CD4-positive, alpha-beta T cell (primary cell): ENCODE measurements at regions not wholly inside any gene's neighbourhood (a gene's known extent, or its start where the extent isn't known, plus 50 kb on each side); places are given as distances from the start of the nearest gene placed in this dataset.
"Not testable (repeated sequence)": the region's sequence is repeated elsewhere in the genome, so short reads cannot be mapped to it uniquely, and the experiment has no call there.

Experiments
- ATAC-seq: fragments of 200-7000 bp; cut with Tn5 transposase; one replicate; pipeline ENCODE4 v1.10.0; 2022; ENCODE audit warnings: mild to moderate bottlenecking; ENCODE audit not compliant: poor library complexity
- CTCF ChIA-PET: fragments of 350-600 bp; sonication (Branson Sonifier 250); formaldehyde crosslinking; loops from one replicate; lab custom pipeline; 2021; ENCODE audit warnings: antibody characterized with exemption, inconsistent platforms; lab: Charles Lee
- POLR2A ChIA-PET: fragments of 350-600 bp; sonication (Branson Sonifier 250); formaldehyde crosslinking; loops from one replicate; lab custom pipeline; 2021; ENCODE audit warnings: antibody characterized with exemption, inconsistent platforms; lab: Charles Lee
- DNase-seq, 14 experiments: peaks; one replicate each; pipeline ENCODE4 v3.0.0-alpha.2; 2013 to 2020; ENCODE audit warnings: mixed read lengths in 2 of 14
- H3K27ac ChIP-seq, 2 donors: one replicate each; pipeline versions ENCODE4 v1.5.1 to v1.7.0; 2013; ENCODE audit warnings: low read length in 2 of 2, low read depth in 1 of 2, mild to moderate bottlenecking in 1 of 2
- H3K27me3 ChIP-seq, 2 experiments: 1 replicate in 1 of 2; 2 replicates in 1 of 2; pipeline versions ENCODE4 v1.6.1 to v1.7.0; 2013; ENCODE audit warnings: low read length in 2 of 2, control low read depth in 1 of 2, mild to moderate bottlenecking in 1 of 2, moderate library complexity in 1 of 2; ENCODE audit not compliant: insufficient read depth in 2 of 2, control insufficient read depth in 1 of 2
- H3K36me3 ChIP-seq: one replicate; pipeline ENCODE4 v1.6.1; 2013; ENCODE audit warnings: low read length, control low read depth; ENCODE audit not compliant: insufficient read depth
- H3K4me1 ChIP-seq: one replicate; pipeline ENCODE4 v1.6.1; 2013; ENCODE audit warnings: low read length, control low read depth; ENCODE audit not compliant: insufficient read depth
- H3K4me3 ChIP-seq: one replicate; pipeline ENCODE4 v1.5.1; 2013; ENCODE audit warnings: mild to moderate bottlenecking, low read length, moderate library complexity
- H3K9me3 ChIP-seq, 2 experiments: 1 replicate in 1 of 2; 2 replicates in 1 of 2; pipeline versions ENCODE4 v1.6.1 to v1.7.0; 2013; ENCODE audit warnings: low read length in 2 of 2, mild to moderate bottlenecking in 2 of 2, control low read depth in 1 of 2, moderate library complexity in 1 of 2; ENCODE audit not compliant: control insufficient read depth in 1 of 2, insufficient read depth in 1 of 2
- H3K27ac Mint-ChIP-seq: one replicate; pipeline ENCODE4 v1.8.0; 2020; ENCODE audit warnings: mixed read lengths
- H3K27me3 Mint-ChIP-seq: one replicate; pipeline ENCODE4 v1.8.0; 2021; ENCODE audit warnings: mixed read lengths
- H3K36me3 Mint-ChIP-seq: one replicate; pipeline ENCODE4 v1.8.0; 2021; ENCODE audit warnings: low read depth, mixed read lengths
- H3K4me1 Mint-ChIP-seq: one replicate; pipeline ENCODE4 v1.8.0; 2021; ENCODE audit warnings: low read depth, mixed read lengths
- H3K4me3 Mint-ChIP-seq: one replicate; pipeline ENCODE4 v1.8.0; 2020; ENCODE audit warnings: mild to moderate bottlenecking, mixed read lengths
- H3K9me3 Mint-ChIP-seq: one replicate; pipeline ENCODE4 v1.8.0; 2020; ENCODE audit warnings: mixed read lengths
- intact Hi-C, 2 experiments: fragments of 100-400 bp; cut with DNase I in 1 of 2; cut with micrococcal nuclease in 1 of 2; formaldehyde crosslinking; loops; one replicate each; pipeline versions ENCODE4 v1.15.1 to v1.9.0; 2023 to 2025; cut with DNase I, micrococcal nuclease
- TF ChIP-seq, protein P1 (sequence below): fragments of 200-600 bp; IDR thresholded peaks from one replicate; pipeline ENCODE4 v1.8.0; 2022; ENCODE audit warnings: antibody characterized with exemption, mild to moderate bottlenecking

- CTCF ChIA-PET, ATAC-seq, H3K27ac ChIP-seq, H3K27me3 Mint-ChIP-seq, H3K4me3 ChIP-seq, intact Hi-C loops, H3K9me3 ChIP-seq, H3K36me3 Mint-ChIP-seq, H3K36me3 ChIP-seq, POLR2A ChIA-PET, H3K27me3 ChIP-seq, H3K9me3 Mint-ChIP-seq, DNase-seq, H3K4me1 ChIP-seq, H3K27ac Mint-ChIP-seq, H3K4me1 Mint-ChIP-seq, H3K4me3 Mint-ChIP-seq: not testable (repeated sequence)
Observed at GRCh38 chr13:68890101-68890500, 1217.5 kb upstream of the ATXN8OS start.

- CTCF ChIA-PET = no interaction called here
Observed at GRCh38 chr13:68888832-68889231, 1218.8 kb upstream of the ATXN8OS start.

DNA sequence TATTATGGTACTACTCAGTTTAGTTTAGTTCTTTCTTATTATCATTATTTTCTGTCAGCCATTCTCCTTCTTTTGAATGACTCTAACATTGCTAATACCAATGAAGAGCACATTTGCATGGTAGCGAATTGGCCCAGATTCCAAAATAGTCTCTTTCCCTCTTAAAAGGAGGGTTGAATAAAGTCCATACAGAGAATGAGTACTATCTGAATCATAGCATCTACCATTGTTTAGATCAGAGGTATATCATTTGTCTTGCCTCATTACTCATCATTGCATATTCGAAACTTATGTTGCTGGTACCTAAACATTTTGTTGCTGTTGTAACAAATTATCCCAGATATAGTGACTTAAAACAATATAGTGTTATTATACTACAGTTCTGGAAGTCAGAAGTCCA, 1235.3 kb upstream of the ATXN8OS start:
- no peaks in the 10 kb centered on the region for H3K4me1 Mint-ChIP-seq
- H3K36me3 Mint-ChIP-seq = no peaks in the 10 kb centered on the region
- ATAC-seq = no peak
- ChIA-PET POLR2A (no interaction called here), CTCF (no interaction called here)
- no peaks in the 10 kb centered on the region for H3K27me3 Mint-ChIP-seq
- Histone ChIP-seq H3K36me3 (no peaks in the 10 kb centered on the region), H3K27ac (no peak overlapping the region), H3K27me3 (no peaks in the 10 kb centered on the region), H3K9me3 (peaks cover 0 to 6% of the 10 kb centered on the region in 2 experiments), H3K4me1 (no peaks in the 10 kb centered on the region), H3K4me3 (no peak overlapping the region)
- intact Hi-C loops = no loop called here
- no peak overlapping the region for H3K27ac Mint-ChIP-seq
- TF ChIP-seq, protein P1, sequence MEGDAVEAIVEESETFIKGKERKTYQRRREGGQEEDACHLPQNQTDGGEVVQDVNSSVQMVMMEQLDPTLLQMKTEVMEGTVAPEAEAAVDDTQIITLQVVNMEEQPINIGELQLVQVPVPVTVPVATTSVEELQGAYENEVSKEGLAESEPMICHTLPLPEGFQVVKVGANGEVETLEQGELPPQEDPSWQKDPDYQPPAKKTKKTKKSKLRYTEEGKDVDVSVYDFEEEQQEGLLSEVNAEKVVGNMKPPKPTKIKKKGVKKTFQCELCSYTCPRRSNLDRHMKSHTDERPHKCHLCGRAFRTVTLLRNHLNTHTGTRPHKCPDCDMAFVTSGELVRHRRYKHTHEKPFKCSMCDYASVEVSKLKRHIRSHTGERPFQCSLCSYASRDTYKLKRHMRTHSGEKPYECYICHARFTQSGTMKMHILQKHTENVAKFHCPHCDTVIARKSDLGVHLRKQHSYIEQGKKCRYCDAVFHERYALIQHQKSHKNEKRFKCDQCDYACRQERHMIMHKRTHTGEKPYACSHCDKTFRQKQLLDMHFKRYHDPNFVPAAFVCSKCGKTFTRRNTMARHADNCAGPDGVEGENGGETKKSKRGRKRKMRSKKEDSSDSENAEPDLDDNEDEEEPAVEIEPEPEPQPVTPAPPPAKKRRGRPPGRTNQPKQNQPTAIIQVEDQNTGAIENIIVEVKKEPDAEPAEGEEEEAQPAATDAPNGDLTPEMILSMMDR = no peak
- peaks cover 15% of the 10 kb centered on the region for H3K9me3 Mint-ChIP-seq
- no peak overlapping the region for H3K4me3 Mint-ChIP-seq
- no peak for DNase-seq

More at GRCh38 chr13:68888832-68889231, 1218.8 kb upstream of the ATXN8OS start:
- H3K27ac Mint-ChIP-seq = no peak overlapping the region
- DNase-seq (no peak), ATAC-seq (no peak)
- Histone ChIP-seq H3K27ac (no peak overlapping the region), H3K4me1 (no peaks in the 10 kb centered on the region), H3K9me3 (peaks cover 3 to 6% of the 10 kb centered on the region in 2 experiments), H3K4me3 (no peak overlapping the region), H3K36me3 (no peaks in the 10 kb centered on the region), H3K27me3 (no peaks in the 10 kb centered on the region)
- POLR2A ChIA-PET = no interaction called here
- intact Hi-C loops = no loop called here
- H3K4me3 Mint-ChIP-seq = no peak overlapping the region
- no peaks in the 10 kb centered on the region for H3K36me3 Mint-ChIP-seq
- peaks cover 5% of the 10 kb centered on the region for H3K9me3 Mint-ChIP-seq
- H3K27me3 Mint-ChIP-seq = no peaks in the 10 kb centered on the region
- TF ChIP-seq, protein P1 = no peak
- H3K4me1 Mint-ChIP-seq = no peaks in the 10 kb centered on the region

DNA sequence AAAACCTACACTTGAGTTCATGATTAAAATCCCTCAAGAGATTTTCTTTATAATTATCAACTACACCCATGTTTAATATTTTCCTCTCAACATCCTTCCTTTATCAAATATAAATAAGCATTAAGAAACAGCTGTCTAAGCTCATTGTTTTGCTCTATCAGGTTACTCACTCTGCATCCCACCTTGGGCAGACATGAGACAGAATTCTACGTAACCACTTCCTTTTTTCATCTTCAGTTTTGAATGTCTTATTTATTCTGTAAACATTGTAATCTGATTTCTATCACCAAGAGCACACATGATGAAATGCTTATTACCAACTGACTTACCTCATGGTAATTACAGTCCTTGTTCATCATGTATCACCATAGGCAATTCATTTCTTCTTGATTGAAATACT, 1256.6 kb upstream of the ATXN8OS start:
- ATAC-seq (no peak), DNase-seq (no peak)
- H3K4me3 ChIP-seq = no peak overlapping the region
- TF ChIP-seq, protein P1 = no peak
- Mint-ChIP-seq H3K4me3 (no peak overlapping the region), H3K27ac (no peak overlapping the region), H3K36me3 (no peaks in the 10 kb centered on the region), H3K27me3 (no peaks in the 10 kb centered on the region), H3K9me3 (peaks cover 9% of the 10 kb centered on the region), H3K4me1 (no peaks in the 10 kb centered on the region)
- H3K36me3 ChIP-seq = no peaks in the 10 kb centered on the region
- intact Hi-C loops = no loop called here
- ChIA-PET POLR2A (no interaction called here), CTCF (no interaction called here)
- H3K4me1 ChIP-seq = no peaks in the 10 kb centered on the region
- H3K27ac ChIP-seq = no peak overlapping the region
- H3K9me3 ChIP-seq = peaks cover 0 to 6% of the 10 kb centered on the region in 2 experiments
- H3K27me3 ChIP-seq = no peaks in the 10 kb centered on the region
